ENCODE measurements at regions not wholly inside any gene's neighbourhood (a gene's known extent, or its start where the extent isn't known, plus 50 kb on each side); places are given as distances from the start of the nearest gene placed in this dataset.

DNA sequence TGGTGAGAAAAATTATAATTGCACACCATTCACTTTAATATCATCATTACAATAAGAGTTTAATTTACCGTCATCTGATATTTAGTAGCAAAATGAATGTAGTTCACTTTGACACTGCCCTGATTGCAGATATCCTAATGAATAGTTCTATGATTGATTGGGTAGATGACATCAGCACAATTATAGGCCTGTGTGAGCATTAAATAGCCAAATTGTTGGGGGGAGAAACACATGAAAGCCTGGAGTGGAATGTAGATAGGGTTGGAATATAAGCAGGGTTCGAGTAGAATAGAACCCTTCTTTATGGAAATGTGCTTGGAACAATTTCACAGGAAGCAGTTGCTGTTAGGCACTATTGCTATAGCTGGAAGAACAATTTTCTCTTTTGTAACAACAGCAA is 1526.2 kb downstream of the RPA4 start:
- TF ChIP-seq CTCF (conservative IDR thresholded peaks at IDR 0.05 in 1 of 2, IDR thresholded peaks at IDR 0.05 in 1 of 2; ENCODE audit: low read depth in 1 of 2, low read length in 2 of 2) (no peak), EZH2 (IDR thresholded peaks at IDR 0.05; ENCODE audit: low read length, missing control alignments) (no peak)
